ENCODE measurements at regions not wholly inside any gene's neighbourhood (a gene's known extent, or its start where the extent isn't known, plus 50 kb on each side); places are given as distances from the start of the nearest gene placed in this dataset.
"Not testable (repeated sequence)": the region's sequence is repeated elsewhere in the genome, so short reads cannot be mapped to it uniquely, and the experiment has no call there.

GRCh38 chr3:159881828-159882309 is 106.8 kb upstream of the IL12A start:
- peak; percentile 49 for ATAC-seq (ENCODE audit: poor library complexity)
- DNase-seq = no peak
- intact Hi-C loops (cut with DNase I) = no loop called here

GRCh38 chr3:159882367-159882766 is 106.3 kb upstream of the IL12A start:
- DNase-seq (no peak), ATAC-seq (ENCODE audit: poor library complexity) (peak; percentile 19)
- intact Hi-C loops (cut with DNase I) = no loop called here

- DNase-seq (no peak), ATAC-seq (ENCODE audit: poor library complexity) (peak; percentile 67)
- intact Hi-C loops (cut with DNase I) = no loop called here
These were observed 105.5 kb upstream of the IL12A start for GRCh38 chr3:159882790-159883779.

- intact Hi-C loops (cut with DNase I) = loop anchor here (5.0 kb wide), 1 partner anchor 117 kb away; no protein-coding TSS in a partner anchor
- DNase-seq (no peak), ATAC-seq (ENCODE audit: poor library complexity) (peak; percentile 27)
These were observed 103.8 kb upstream of the IL12A start for GRCh38 chr3:159884661-159885402.

- ATAC-seq (ENCODE audit: poor library complexity) = peak; percentile 14
- intact Hi-C loops (cut with DNase I) = loop anchor here (5.0 kb wide), 1 partner anchor 116 kb away; no protein-coding TSS in a partner anchor
- DNase-seq = no peak
These were observed 102.6 kb upstream of the IL12A start for GRCh38 chr3:159886050-159886449.

GRCh38 chr3:159886530-159886929 is 102.1 kb upstream of the IL12A start:
- DNase-seq; ATAC-seq (ENCODE audit: poor library complexity): not testable (repeated sequence)
- intact Hi-C loops (cut with DNase I) = loop anchor here (5.0 kb wide), 1 partner anchor 116 kb away; no protein-coding TSS in a partner anchor

GRCh38 chr3:159887168-159887567 is 101.5 kb upstream of the IL12A start:
- ATAC-seq (ENCODE audit: poor library complexity) (no peak), DNase-seq (no peak)
- intact Hi-C loops (cut with DNase I) = loop anchor here (5.0 kb wide), 1 partner anchor 115 kb away; no protein-coding TSS in a partner anchor

GRCh38 chr3:159887911-159888310 is 100.7 kb upstream of the IL12A start:
- intact Hi-C loops (cut with DNase I) = loop anchor here (5.0 kb wide), 1 partner anchor 114 kb away; no protein-coding TSS in a partner anchor
- no peak for DNase-seq
- ATAC-seq (ENCODE audit: poor library complexity) = no peak

- peak; percentile 61 for DNase-seq
- intact Hi-C loops (cut with DNase I) = no loop called here
- peak; percentile 79 for ATAC-seq (ENCODE audit: poor library complexity)
These were observed 96.4 kb upstream of the IL12A start for GRCh38 chr3:159892171-159892795.

GRCh38 chr3:159892801-159893200 is 95.8 kb upstream of the IL12A start:
- intact Hi-C loops (cut with DNase I) = no loop called here
- no peak for ATAC-seq (ENCODE audit: poor library complexity)
- no peak for DNase-seq

GRCh38 chr3:159894386-159894785 is 94.2 kb upstream of the IL12A start:
- intact Hi-C loops (cut with DNase I) = no loop called here
- DNase-seq = no peak

GRCh38 chr3:159895430-159895829 is 93.2 kb upstream of the IL12A start:
- intact Hi-C loops (cut with DNase I) = no loop called here
- DNase-seq (no peak), ATAC-seq (ENCODE audit: poor library complexity) (no peak)

More at GRCh38 chr3:159894386-159894785, 94.2 kb upstream of the IL12A start:
- ATAC-seq (ENCODE audit: poor library complexity) = peak; percentile 8

GRCh38 chr3:159896543-159896942 is 92.1 kb upstream of the IL12A start:
- intact Hi-C loops (cut with DNase I) = no loop called here
- no peak for DNase-seq
- no peak for ATAC-seq (ENCODE audit: poor library complexity)

GRCh38 chr3:159897331-159898075 is 91.1 kb upstream of the IL12A start:
- intact Hi-C loops (cut with DNase I) = no loop called here
- DNase-seq (no peak), ATAC-seq (ENCODE audit: poor library complexity) (peak; percentile 51)

GRCh38 chr3:159898147-159898546 is 90.5 kb upstream of the IL12A start:
- DNase-seq (no peak), ATAC-seq (ENCODE audit: poor library complexity) (peak; percentile 28)
- intact Hi-C loops (cut with DNase I) = no loop called here

- ATAC-seq (ENCODE audit: poor library complexity) (no peak), DNase-seq (no peak)
- intact Hi-C loops (cut with DNase I) = no loop called here
These were observed 89.5 kb upstream of the IL12A start for GRCh38 chr3:159899166-159899565.

GRCh38 chr3:159902546-159903314 is 85.9 kb upstream of the IL12A start:
- DNase-seq (no peak), ATAC-seq (ENCODE audit: poor library complexity) (no peak)
- intact Hi-C loops (cut with DNase I) = no loop called here
